NCI-H446 treated with DMSO at 0.1 percent for 48 hours (cell line): ENCODE measurements at regions not wholly inside any gene's neighbourhood (a gene's known extent, or its start where the extent isn't known, plus 50 kb on each side); places are given as distances from the start of the nearest gene placed in this dataset.
"Not testable (repeated sequence)": the region's sequence is repeated elsewhere in the genome, so short reads cannot be mapped to it uniquely, and the experiment has no call there.

Experiments
- DNase-seq: peaks from one replicate; lab custom pipeline; 2025; lab: John Stamatoyannopoulos, UW

GRCh38 chr18:79595876-79596374 lies 83.7 kb upstream of the CTDP1 start:
- no peak for DNase-seq

GRCh38 chr18:79596446-79597175 lies 83.0 kb upstream of the CTDP1 start:
- DNase-seq = no peak

DNA sequence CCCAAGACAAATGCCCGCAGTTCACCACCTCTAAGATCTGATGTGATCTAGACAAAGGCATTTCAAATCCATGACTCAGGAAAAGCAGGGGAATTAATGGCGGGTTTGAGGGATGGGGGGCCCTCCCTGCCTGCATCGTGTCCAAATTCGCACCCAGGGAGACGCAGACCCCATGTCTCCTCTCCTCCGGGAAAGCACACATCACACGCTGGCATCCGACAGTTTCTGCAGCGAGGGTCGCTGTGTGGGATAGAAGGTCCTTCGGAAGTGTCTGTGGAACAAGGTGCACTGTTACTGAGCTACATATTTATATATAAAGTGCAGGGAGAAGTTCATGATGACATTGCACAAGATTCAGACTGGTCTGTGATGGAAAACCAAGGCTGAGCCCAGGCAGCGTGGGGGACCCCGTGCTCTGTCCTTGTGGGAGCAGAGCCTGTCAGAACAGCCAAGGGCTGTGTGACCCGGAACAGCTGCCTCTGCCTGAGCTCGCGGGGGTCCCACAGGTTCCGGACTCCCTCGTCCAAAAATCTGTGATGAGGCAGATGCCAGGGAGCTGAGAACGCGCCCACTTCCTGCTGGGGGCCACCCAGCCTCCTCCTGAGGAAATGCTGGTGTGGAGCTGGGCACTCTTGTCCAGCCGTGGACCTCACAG lies 82.3 kb upstream of the CTDP1 start:
- no peak for DNase-seq

GRCh38 chr18:79597831-79598632 lies 81.6 kb upstream of the CTDP1 start:
- DNase-seq = no peak

DNA sequence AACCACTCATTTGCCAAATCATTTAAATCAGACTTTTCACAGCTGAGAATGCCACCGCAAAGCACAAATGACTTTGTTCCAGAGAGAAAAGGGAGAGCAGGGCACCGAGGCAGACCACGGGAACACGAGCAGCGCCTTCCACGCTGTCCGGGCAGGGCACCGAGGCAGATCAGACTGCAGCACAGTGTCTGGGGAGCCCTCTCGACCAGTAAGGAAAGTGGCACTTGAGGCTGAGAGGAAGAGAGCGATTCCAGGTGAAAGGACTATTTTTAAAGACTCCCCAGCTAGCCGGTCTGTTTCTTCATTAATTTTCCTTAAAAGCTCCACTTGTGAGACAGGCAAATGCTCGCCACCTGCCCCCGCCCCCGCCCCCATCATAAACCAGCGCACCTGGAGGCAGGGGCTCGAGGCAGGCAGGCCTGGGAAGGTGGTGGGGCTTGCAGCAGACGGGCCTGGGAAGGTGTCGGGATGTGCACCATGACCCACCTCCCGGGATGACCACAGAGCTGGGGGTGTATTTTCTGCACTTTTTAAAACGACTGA lies 80.9 kb upstream of the CTDP1 start:
- no peak for DNase-seq

DNA sequence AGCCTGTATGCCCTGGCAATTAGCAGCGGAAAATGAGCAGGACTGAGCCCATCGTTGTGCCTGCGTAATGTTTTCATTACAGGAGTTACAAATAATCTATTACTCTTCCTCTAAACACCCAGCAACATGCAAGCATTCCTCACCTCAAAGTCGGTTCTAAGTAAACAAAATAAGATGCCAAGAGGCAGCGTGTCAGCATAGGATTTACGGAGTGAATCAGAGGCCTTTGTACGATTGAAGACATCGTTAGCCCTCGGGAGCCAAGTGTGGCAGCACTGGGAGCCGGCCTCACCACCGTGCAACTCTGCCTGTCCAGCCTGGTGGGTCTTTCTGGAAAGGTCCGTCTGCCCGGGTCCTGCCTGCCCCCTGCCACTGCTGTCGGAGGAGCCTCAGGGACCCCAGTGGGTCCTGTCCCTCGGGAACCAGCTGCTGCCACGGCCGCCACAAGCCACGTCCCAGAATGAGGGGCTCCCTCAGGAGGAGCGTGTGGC lies 80.1 kb upstream of the CTDP1 start:
- DNase-seq = no peak

DNA sequence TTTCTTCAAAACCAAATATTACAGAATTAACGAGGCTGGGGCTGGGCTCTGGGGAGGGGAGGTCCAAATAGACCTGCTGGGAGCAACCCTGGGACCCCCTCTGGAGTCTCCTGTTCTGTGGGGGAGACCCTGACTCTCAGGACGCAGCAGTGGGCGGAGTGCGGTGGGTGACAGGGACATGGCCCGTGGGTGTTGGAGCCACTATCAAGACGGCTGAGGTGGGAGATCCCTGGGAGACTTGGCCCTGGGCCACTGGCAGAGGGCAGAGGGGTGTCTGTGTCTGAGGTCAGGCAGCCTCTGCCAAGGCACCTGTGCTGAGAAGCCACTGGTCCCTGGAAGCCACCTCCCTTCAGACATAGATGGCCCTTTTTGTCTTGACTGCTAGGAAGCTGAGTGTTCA lies 79.5 kb upstream of the CTDP1 start:
- no peak for DNase-seq

- DNase-seq = no peak
These were observed 79.0 kb upstream of the CTDP1 start for GRCh38 chr18:79600596-79600995.

GRCh38 chr18:79601234-79601633 lies 78.4 kb upstream of the CTDP1 start:
- DNase-seq = no peak

DNA sequence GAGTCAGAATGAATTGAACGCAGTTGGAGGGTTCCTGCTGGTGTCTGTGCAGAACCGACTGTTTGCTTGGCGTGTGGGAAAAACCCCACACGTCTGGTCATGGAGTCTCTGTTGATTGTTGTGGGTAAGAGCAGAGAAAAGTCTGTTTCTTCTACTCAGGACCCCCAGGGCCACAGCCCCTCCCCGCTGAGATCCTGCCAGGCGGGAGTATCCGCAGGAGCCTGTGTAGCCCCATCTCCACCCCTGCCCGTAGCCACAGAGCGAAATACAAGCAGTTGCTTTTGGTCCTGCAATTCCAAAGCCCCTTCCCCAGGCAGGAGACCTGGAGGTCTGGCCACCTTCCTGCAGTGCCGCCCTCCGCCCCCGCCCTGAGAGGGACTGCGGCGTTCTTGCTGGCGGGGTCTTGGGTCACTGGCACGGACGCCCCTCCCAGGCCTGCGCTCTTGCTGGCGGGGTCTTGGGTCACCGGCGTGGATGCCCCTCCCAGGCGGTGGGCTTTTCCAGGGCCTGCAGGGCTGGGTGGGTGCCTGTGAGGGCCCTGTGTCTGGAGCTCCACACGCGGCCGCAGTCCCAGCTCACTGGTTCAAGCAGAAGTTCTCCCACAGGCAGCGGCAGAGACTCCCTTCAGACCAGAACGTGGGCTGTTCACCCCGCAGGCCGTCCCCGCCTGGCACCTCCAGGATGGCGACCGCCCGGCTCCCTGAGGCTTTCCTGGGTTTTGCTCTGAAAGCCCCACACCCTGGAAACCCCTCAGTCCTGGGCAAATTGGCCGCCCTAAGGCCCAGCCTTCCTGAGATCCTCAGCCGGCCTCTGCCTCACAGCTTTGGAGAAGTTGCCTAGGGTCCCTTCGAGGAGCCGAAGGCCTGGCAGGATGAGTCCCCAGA lies 76.0 kb upstream of the CTDP1 start:
- no peak for DNase-seq

DNA sequence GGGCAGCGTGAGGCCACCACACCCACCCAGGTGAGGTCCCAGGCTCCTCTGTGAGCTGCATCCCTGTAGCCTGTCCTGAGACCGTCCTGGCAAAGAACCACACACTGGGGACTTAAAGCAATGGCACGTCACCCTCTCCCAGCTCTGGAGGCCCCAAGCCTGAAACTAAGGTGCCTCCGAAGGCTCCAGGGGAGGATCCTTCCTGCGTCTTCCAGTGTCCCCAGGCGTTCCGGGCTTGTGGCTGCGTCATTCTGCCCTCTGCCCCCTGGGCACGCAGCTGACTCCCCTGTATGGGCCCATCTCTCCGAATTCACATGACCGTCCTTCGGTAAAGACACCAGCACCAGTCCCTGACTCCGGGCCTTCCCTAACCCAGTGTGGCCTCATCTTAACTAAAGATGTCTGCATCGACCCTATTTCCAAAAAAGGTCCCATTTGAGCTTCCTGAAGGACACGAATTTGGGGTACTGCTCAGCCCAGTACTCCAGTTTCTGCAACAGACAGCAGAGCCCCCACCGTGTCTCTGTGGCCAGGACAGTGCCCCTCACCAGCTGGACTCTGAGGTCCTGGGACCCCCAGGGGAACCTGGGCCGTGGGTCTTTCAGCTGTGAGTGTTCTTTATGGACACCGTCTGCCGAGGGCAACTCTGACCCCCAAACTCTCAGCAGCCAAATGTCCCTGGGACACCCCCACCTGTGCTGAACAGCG lies 75.2 kb upstream of the CTDP1 start:
- DNase-seq = no peak

- DNase-seq = no peak
These were observed 74.4 kb upstream of the CTDP1 start for GRCh38 chr18:79604913-79605880.

- not testable (repeated sequence) for DNase-seq
These were observed 73.5 kb upstream of the CTDP1 start for GRCh38 chr18:79606071-79606470.

DNA sequence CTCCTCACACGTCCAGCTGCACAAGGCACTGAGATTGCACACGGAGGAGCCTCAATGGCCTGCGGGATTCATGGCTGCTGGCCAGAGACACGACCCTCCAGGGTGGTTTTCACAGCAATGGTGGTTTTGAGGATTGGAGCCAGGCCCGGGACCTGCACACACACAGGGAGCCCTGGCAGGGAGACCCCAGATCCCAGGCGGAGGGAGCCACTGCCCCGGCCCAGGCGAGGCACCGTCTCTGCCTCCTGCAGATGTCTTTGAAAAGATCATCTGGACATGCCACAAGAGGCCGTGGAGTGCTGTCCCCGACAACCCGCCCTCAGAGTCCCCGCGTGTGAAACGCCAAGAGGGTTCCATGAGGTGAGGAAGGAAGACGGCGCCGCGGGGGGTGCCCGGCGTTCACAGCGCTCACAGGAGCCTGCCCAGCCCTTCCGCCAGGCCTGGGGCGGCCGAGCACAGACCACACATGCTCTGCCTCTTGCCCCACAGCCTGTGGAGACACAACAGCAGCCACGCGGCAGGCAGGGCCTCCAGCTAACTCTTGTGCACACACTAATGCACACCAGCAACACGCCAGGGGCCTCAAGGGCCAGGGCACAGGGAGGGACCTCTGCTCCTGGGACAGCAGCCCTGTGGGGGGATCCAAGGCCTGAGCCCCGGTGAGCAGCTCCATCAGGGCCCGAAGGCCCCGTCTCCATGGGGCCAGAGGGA lies 72.8 kb upstream of the CTDP1 start:
- DNase-seq = no peak

- no peak for DNase-seq
These were observed 72.1 kb upstream of the CTDP1 start for GRCh38 chr18:79607361-79607952.

GRCh38 chr18:79608069-79608468 lies 71.5 kb upstream of the CTDP1 start:
- DNase-seq = no peak

DNA sequence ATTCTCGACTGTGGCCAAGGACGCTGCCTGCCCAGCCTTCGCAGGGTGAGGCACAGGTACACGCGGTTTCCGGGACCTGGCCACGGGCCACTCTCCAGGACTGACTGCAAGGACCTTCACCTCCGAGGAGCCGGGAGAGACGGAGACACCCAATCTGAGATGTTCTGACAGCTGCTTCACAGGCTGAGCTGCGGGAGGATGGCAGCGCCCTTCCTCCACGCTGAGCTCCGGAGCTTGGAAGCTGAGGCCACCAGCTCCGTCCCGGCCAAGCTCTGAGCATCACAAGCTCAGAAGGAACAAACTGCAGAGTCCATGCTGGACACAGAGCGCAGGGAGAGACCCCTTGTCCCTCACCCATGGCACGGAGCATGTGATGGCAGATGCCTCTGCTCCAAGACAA lies 71.1 kb upstream of the CTDP1 start:
- no peak for DNase-seq

GRCh38 chr18:79608999-79609461 lies 70.6 kb upstream of the CTDP1 start:
- DNase-seq = no peak
